GM12872 (cell line): ENCODE measurements at regions not wholly inside any gene's neighbourhood (a gene's known extent, or its start where the extent isn't known, plus 50 kb on each side); places are given as distances from the start of the nearest gene placed in this dataset.

Experiments used
- TF ChIP-seq, protein P1 (sequence below): IDR thresholded peaks from 3 replicates; pipeline ENCODE4 v1.5.1; 2011; ENCODE audit warnings: low read depth, mild to moderate bottlenecking, low read length, moderate library complexity; ENCODE audit not compliant: insufficient read depth

GRCh38 chr3:83513677-83514076 lies 1445.1 kb upstream of the CADM2 start:
- TF ChIP-seq, protein P1, sequence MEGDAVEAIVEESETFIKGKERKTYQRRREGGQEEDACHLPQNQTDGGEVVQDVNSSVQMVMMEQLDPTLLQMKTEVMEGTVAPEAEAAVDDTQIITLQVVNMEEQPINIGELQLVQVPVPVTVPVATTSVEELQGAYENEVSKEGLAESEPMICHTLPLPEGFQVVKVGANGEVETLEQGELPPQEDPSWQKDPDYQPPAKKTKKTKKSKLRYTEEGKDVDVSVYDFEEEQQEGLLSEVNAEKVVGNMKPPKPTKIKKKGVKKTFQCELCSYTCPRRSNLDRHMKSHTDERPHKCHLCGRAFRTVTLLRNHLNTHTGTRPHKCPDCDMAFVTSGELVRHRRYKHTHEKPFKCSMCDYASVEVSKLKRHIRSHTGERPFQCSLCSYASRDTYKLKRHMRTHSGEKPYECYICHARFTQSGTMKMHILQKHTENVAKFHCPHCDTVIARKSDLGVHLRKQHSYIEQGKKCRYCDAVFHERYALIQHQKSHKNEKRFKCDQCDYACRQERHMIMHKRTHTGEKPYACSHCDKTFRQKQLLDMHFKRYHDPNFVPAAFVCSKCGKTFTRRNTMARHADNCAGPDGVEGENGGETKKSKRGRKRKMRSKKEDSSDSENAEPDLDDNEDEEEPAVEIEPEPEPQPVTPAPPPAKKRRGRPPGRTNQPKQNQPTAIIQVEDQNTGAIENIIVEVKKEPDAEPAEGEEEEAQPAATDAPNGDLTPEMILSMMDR: no peak

GRCh38 chr3:83514130-83514914 lies 1444.5 kb upstream of the CADM2 start:
- TF ChIP-seq, protein P1: no peak

DNA sequence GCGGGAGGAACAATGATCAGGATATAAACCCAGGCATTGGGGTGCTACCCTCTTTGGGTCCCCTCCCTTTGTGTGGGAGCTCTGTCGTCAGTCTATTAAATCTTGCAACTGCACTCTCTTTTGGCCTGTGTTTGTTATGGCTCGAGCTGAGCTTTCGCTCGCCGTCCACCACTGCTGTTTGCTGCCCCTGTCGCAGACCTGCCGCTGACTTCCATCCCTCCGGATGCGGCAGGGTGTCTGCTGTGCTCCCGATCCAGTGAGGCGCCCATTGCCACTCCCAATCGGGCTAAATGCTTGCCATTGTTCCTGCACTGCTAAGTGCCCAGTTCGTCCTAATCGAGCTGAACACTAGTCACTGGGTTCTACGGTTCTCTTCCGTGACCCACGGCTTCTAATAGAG lies 1443.7 kb upstream of the CADM2 start:
- TF ChIP-seq, protein P1: no peak

- TF ChIP-seq, protein P1: peak; percentile 66
Observed at GRCh38 chr3:83523470-83524073, 1435.2 kb upstream of the CADM2 start.

- TF ChIP-seq, protein P1: no peak
Observed at GRCh38 chr3:83524901-83525300, 1433.9 kb upstream of the CADM2 start.

GRCh38 chr3:83559082-83559481 lies 1399.7 kb upstream of the CADM2 start:
- TF ChIP-seq, protein P1: no peak

- TF ChIP-seq, protein P1: no peak
Observed at GRCh38 chr3:83567935-83568334, 1390.9 kb upstream of the CADM2 start.
